ENCODE measurements at regions not wholly inside any gene's neighbourhood (a gene's known extent, or its start where the extent isn't known, plus 50 kb on each side); places are given as distances from the start of the nearest gene placed in this dataset.

DNA sequence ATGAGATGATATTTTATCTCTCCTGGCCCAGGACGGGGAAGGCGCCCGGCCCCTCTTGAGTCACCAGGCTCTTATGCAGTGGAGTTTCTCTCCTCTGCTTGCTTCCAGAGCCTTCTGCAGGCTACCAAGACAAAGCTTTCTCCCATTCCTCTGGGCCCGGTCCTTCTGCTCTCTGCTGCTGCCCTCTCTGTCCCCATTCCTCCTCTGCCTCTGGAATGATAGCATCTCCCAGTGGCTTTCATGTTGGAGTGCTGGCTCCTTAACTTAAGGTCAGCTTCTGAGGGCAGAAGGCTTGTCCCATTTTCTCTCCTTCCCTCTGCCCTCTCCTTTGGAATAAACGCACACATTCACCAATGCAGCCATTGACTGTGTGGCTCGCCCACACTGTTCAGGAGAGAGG is 86.2 kb downstream of the SDC1 start:
- ChIA-PET POLR2A (no interaction called here), CTCF (interaction anchor here (0.7 to 5.8 kb wide), 5 partner anchors 11 to 153 kb away, joined by 3 to 59 read pairs (median 5); partner anchors contain the start of gene SDC1)
- Mint-ChIP-seq H3K27ac (no peak overlapping the region), H3K4me3 (no peak overlapping the region), H3K27me3 (ENCODE audit: low read depth) (peaks cover 3% of the 10 kb centered on the region; the same call in 1 of the 2 replicates), H3K36me3 (no peaks in the 10 kb centered on the region), H3K9me3 (no peaks in the 10 kb centered on the region), H3K4me1 (peaks cover 33% of the 10 kb centered on the region)
- DNase-seq (ENCODE audit: low spot score), result no peak
- TF ChIP-seq MXD4 (CRISPR knock-in tag; IDR thresholded peaks at IDR 0.05; ENCODE audit: borderline replicate concordance) (no peak), MYBL2 (CRISPR knock-in tag; IDR thresholded peaks at IDR 0.05) (no peak), NFYB (CRISPR knock-in tag; conservative IDR thresholded peaks at IDR 0.05; ENCODE audit: low read depth) (no peak), TEAD4 (CRISPR knock-in tag; IDR thresholded peaks at IDR 0.05) (no peak), HMGA2 (CRISPR knock-in tag; IDR thresholded peaks at IDR 0.05) (no peak), GRHL2 (CRISPR knock-in tag; IDR thresholded peaks at IDR 0.05; ENCODE audit: insufficient replicate concordance, severe bottlenecking) (no peak), CREB1 (CRISPR knock-in tag; IDR thresholded peaks at IDR 0.05) (no peak), ZNF138 (CRISPR knock-in tag; conservative IDR thresholded peaks at IDR 0.05) (no peak), NFE2L1 (CRISPR knock-in tag; IDR thresholded peaks at IDR 0.05) (no peak), IRF2 (CRISPR knock-in tag; IDR thresholded peaks at IDR 0.05; ENCODE audit: borderline replicate concordance, low read depth) (no peak), ZNF263 (CRISPR knock-in tag; IDR thresholded peaks at IDR 0.05; ENCODE audit: low read depth) (no peak), FOXK1 (CRISPR knock-in tag; IDR thresholded peaks at IDR 0.05) (no peak)
- TF ChIP-seq, protein P1, sequence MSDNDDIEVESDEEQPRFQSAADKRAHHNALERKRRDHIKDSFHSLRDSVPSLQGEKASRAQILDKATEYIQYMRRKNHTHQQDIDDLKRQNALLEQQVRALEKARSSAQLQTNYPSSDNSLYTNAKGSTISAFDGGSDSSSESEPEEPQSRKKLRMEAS (CRISPR knock-in tag; IDR thresholded peaks at IDR 0.05), result no peak
- TF ChIP-seq, protein P2, sequence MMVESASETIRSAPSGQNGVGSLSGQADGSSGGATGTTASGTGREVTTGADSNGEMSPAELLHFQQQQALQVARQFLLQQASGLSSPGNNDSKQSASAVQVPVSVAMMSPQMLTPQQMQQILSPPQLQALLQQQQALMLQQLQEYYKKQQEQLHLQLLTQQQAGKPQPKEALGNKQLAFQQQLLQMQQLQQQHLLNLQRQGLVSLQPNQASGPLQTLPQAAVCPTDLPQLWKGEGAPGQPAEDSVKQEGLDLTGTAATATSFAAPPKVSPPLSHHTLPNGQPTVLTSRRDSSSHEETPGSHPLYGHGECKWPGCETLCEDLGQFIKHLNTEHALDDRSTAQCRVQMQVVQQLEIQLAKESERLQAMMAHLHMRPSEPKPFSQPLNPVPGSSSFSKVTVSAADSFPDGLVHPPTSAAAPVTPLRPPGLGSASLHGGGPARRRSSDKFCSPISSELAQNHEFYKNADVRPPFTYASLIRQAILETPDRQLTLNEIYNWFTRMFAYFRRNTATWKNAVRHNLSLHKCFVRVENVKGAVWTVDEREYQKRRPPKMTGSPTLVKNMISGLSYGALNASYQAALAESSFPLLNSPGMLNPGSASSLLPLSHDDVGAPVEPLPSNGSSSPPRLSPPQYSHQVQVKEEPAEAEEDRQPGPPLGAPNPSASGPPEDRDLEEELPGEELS (CRISPR knock-in tag; IDR thresholded peaks at IDR 0.05), result no peak
- TF ChIP-seq, protein P3, sequence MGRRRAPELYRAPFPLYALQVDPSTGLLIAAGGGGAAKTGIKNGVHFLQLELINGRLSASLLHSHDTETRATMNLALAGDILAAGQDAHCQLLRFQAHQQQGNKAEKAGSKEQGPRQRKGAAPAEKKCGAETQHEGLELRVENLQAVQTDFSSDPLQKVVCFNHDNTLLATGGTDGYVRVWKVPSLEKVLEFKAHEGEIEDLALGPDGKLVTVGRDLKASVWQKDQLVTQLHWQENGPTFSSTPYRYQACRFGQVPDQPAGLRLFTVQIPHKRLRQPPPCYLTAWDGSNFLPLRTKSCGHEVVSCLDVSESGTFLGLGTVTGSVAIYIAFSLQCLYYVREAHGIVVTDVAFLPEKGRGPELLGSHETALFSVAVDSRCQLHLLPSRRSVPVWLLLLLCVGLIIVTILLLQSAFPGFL (CRISPR knock-in tag; IDR thresholded peaks at IDR 0.05; ENCODE audit: borderline replicate concordance), result no peak
- TF ChIP-seq, protein P4, sequence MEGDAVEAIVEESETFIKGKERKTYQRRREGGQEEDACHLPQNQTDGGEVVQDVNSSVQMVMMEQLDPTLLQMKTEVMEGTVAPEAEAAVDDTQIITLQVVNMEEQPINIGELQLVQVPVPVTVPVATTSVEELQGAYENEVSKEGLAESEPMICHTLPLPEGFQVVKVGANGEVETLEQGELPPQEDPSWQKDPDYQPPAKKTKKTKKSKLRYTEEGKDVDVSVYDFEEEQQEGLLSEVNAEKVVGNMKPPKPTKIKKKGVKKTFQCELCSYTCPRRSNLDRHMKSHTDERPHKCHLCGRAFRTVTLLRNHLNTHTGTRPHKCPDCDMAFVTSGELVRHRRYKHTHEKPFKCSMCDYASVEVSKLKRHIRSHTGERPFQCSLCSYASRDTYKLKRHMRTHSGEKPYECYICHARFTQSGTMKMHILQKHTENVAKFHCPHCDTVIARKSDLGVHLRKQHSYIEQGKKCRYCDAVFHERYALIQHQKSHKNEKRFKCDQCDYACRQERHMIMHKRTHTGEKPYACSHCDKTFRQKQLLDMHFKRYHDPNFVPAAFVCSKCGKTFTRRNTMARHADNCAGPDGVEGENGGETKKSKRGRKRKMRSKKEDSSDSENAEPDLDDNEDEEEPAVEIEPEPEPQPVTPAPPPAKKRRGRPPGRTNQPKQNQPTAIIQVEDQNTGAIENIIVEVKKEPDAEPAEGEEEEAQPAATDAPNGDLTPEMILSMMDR (IDR thresholded peaks at IDR 0.05), result no peak
- ATAC-seq, result no peak

DNA sequence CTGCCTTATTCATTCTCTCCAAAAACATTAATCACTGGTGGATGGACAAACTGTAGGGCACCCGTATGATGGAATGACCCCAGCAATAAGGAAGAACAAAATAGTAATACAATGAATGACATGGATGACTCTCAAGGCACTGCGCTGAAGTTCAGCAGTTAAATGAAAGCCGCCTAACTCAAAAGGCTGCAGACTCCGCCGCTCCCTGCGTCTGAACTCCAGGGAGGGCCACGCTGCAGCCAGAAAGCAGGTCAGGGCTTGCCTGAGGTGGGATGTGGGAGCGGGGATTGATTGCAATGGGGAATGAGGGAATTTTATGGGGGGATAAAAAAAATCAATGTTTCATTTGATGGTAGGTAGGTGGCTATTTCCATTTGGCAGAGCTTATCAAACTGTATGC is 86.5 kb upstream of the LAPTM4A start:
- Mint-ChIP-seq H3K27ac (no peak overlapping the region), H3K4me1 (peaks cover 33% of the 10 kb centered on the region), H3K36me3 (no peaks in the 10 kb centered on the region), H3K9me3 (no peaks in the 10 kb centered on the region), H3K27me3 (ENCODE audit: low read depth) (peaks cover 3% of the 10 kb centered on the region; the same call in 1 of the 2 replicates), H3K4me3 (no peak overlapping the region)
- TF ChIP-seq MYBL2 (CRISPR knock-in tag; IDR thresholded peaks at IDR 0.05), result no peak
- no peak for TF ChIP-seq ETV6 (CRISPR knock-in tag; IDR thresholded peaks at IDR 0.05)
- no peak for TF ChIP-seq NR3C1 (CRISPR knock-in tag; conservative IDR thresholded peaks at IDR 0.05; ENCODE audit: low read depth)
- no peak for TF ChIP-seq ZNF219 (CRISPR knock-in tag; IDR thresholded peaks at IDR 0.05; ENCODE audit: borderline replicate concordance)
- TF ChIP-seq TP53 (CRISPR knock-in tag; IDR thresholded peaks at IDR 0.05), result no peak
- no peak for TF ChIP-seq JAZF1 (CRISPR knock-in tag; IDR thresholded peaks at IDR 0.05)
- TF ChIP-seq ZNF263 (CRISPR knock-in tag; IDR thresholded peaks at IDR 0.05; ENCODE audit: low read depth), result no peak
- TF ChIP-seq, protein P4 (IDR thresholded peaks at IDR 0.05), result no peak
- no peak for TF ChIP-seq FOXK1 (CRISPR knock-in tag; IDR thresholded peaks at IDR 0.05)
- DNase-seq (ENCODE audit: low spot score) (no peak), ATAC-seq (no peak)
- POLR2A ChIA-PET, result no interaction called here
- CTCF ChIA-PET, result interaction anchor here (0.8 to 5.8 kb wide), 4 partner anchors 10 to 94 kb away, joined by 3 to 59 read pairs (median 4); partner anchors contain the start of gene SDC1
